H1 (cell line): ENCODE measurements at regions not wholly inside any gene's neighbourhood (a gene's known extent, or its start where the extent isn't known, plus 50 kb on each side); places are given as distances from the start of the nearest gene placed in this dataset.

Experiments
- CTCF ChIA-PET: fragments of 300-600 bp; sonication (Branson Sonifier 250); formaldehyde crosslinking; loops from one replicate; lab custom pipeline; 2021; ENCODE audit not compliant: partially characterized antibody; lab: Charles Lee
- POLR2A ChIA-PET: fragments of 300-600 bp; sonication (Branson Sonifier 250); formaldehyde crosslinking; loops from one replicate; lab custom pipeline; 2021; ENCODE audit warnings: inconsistent platforms; ENCODE audit not compliant: partially characterized antibody; lab: Charles Lee
- DNase-seq, 2 experiments: peaks; one replicate each; pipeline versions ENCODE4 v3.0.0 to v3.0.0-alpha.2; 2010 to 2022; ENCODE audit warnings: low spot score in 2 of 2, low read depth in 1 of 2, mixed read lengths in 1 of 2
- FAIRE-seq: peaks from 2 replicates; lab custom pipeline; 2011; peaks lifted over from hg19 to GRCh38; lab: Jason Lieb, UNC
- H2AFZ ChIP-seq: 2 replicates; pipeline ENCODE4 v1.8.1; 2012; ENCODE audit warnings: low read length, inconsistent platforms
- H2AK5ac ChIP-seq: 2 replicates; pipeline ENCODE4 v1.6.1; 2013; ENCODE audit warnings: low read depth, low read length
- H2BK120ac ChIP-seq: replicated peaks from 2 replicates; pipeline ENCODE3; 2013; ENCODE audit warnings: low read depth, low read length, inconsistent platforms
- H2BK12ac ChIP-seq: 2 replicates; pipeline ENCODE4 v1.6.1; 2013; ENCODE audit warnings: low read depth, low read length
- H2BK15ac ChIP-seq: 2 replicates; pipeline ENCODE4 v1.6.1; 2013; ENCODE audit warnings: low read length
- H2BK20ac ChIP-seq: 2 replicates; pipeline ENCODE4 v1.6.1; 2013; ENCODE audit warnings: low read length
- H2BK5ac ChIP-seq: 2 replicates; pipeline ENCODE4 v1.6.1; 2013; ENCODE audit warnings: low read depth, low read length
- H3K14ac ChIP-seq: 2 replicates; pipeline ENCODE4 v1.6.1; 2013; ENCODE audit warnings: inconsistent platforms; ENCODE audit not compliant: insufficient read length
- H3K18ac ChIP-seq: 2 replicates; pipeline ENCODE4 v1.6.1; 2013; ENCODE audit warnings: low read length; ENCODE audit errors: extremely low read depth
- H3K23ac ChIP-seq: 2 replicates; pipeline ENCODE4 v1.6.1; 2013; ENCODE audit warnings: inconsistent platforms; ENCODE audit not compliant: insufficient read length
- H3K23me2 ChIP-seq: 2 replicates; pipeline ENCODE4 v1.6.1; 2013; ENCODE audit warnings: low read depth, low read length
- H3K27ac ChIP-seq: 2 replicates; pipeline ENCODE4 v1.6.1; 2011; ENCODE audit warnings: low read depth, low read length, inconsistent platforms
- H3K27me3 ChIP-seq, 4 experiments: replicated peaks in 1 of 4; 1 replicate in 1 of 4; 2 replicates in 3 of 4; pipeline versions ENCODE4 v1.6.1 to v1.8.1; 2011 to 2013; ENCODE audit warnings: low read length in 3 of 4, mild to moderate bottlenecking in 3 of 4, inconsistent platforms in 2 of 4, mixed read lengths in 2 of 4, moderate library complexity in 1 of 4; ENCODE audit not compliant: control insufficient read depth in 3 of 4, insufficient read depth in 3 of 4; ENCODE audit errors: extremely low read depth in 1 of 4
- H3K36me3 ChIP-seq, 4 experiments: 2 replicates each; pipeline versions ENCODE4 v1.6.1 to v1.8.1; 2011 to 2013; ENCODE audit warnings: mild to moderate bottlenecking in 4 of 4, low read length in 3 of 4, moderate library complexity in 2 of 4, control low read depth in 1 of 4, inconsistent platforms in 1 of 4; ENCODE audit not compliant: insufficient read depth in 4 of 4, control insufficient read depth in 2 of 4
- H3K4ac ChIP-seq: replicated peaks from 2 replicates; pipeline ENCODE3; 2013; ENCODE audit warnings: low read length, low read depth, mixed read lengths, inconsistent platforms; ENCODE audit not compliant: insufficient read length
- H3K4me1 ChIP-seq, 4 experiments: replicated peaks in 1 of 4; 1 replicate in 1 of 4; 2 replicates in 3 of 4; pipeline versions ENCODE4 v1.6.1 to v1.8.1; 2011 to 2013; ENCODE audit warnings: low read length in 3 of 4, inconsistent platforms in 2 of 4, mixed read lengths in 1 of 4; ENCODE audit not compliant: insufficient read depth in 4 of 4, control insufficient read depth in 3 of 4
- H3K4me2 ChIP-seq, 2 experiments: 2 replicates each; pipeline versions ENCODE4 v1.6.1 to v1.8.1; 2011 to 2013; ENCODE audit warnings: low read depth in 2 of 2, low read length in 2 of 2, control low read depth in 1 of 2, inconsistent platforms in 1 of 2, mild to moderate bottlenecking in 1 of 2; ENCODE audit not compliant: insufficient read depth in 1 of 2
- H3K4me3 ChIP-seq, 4 experiments: fragments of 200-600, 300-600 bp in 1 of 4; sonication (generic), shearing (Covaris generic), sonication (Bioruptor Twin) in 1 of 4; 2 replicates each; pipeline versions ENCODE4 v1.5.1 to v1.8.1; 2011 to 2016; ENCODE audit warnings: low read length in 4 of 4, low read depth in 3 of 4, control low read depth in 2 of 4, inconsistent platforms in 2 of 4, mild to moderate bottlenecking in 2 of 4, mixed read lengths in 1 of 4, moderate library complexity in 1 of 4; ENCODE audit not compliant: insufficient read depth in 2 of 4; ENCODE audit errors: extremely low read depth in 1 of 4
- H3K56ac ChIP-seq: replicated peaks from 2 replicates; pipeline ENCODE3; 2013; ENCODE audit warnings: low read depth, mild to moderate bottlenecking, mixed read lengths, low read length, inconsistent platforms; ENCODE audit not compliant: insufficient read length
- H3K79me1 ChIP-seq: 2 replicates; pipeline ENCODE4 v1.6.1; 2013; ENCODE audit warnings: low read depth, low read length, control low read depth
- H3K79me2 ChIP-seq, 2 experiments: 2 replicates each; pipeline versions ENCODE4 v1.6.1 to v1.8.1; 2012 to 2013; ENCODE audit warnings: low read length in 2 of 2, mild to moderate bottlenecking in 2 of 2, inconsistent platforms in 1 of 2; ENCODE audit not compliant: insufficient read depth in 2 of 2, control insufficient read depth in 1 of 2
- H3K9ac ChIP-seq, 4 experiments: replicated peaks in 1 of 4; 1 replicate in 1 of 4; 2 replicates in 3 of 4; pipeline versions ENCODE4 v1.6.1 to v1.8.1; 2011 to 2013; ENCODE audit warnings: low read depth in 3 of 4, low read length in 3 of 4, control low read depth in 2 of 4, mild to moderate bottlenecking in 2 of 4, moderate library complexity in 2 of 4, inconsistent platforms in 1 of 4; ENCODE audit errors: extremely low read depth in 1 of 4
- H3K9me3 ChIP-seq, 2 experiments: 2 replicates each; pipeline versions ENCODE4 v1.6.1 to v1.8.1; 2012 to 2013; ENCODE audit warnings: mild to moderate bottlenecking in 2 of 2, moderate library complexity in 2 of 2, control low read depth in 1 of 2, inconsistent platforms in 1 of 2, low read depth in 1 of 2, low read length in 1 of 2, mixed read lengths in 1 of 2; ENCODE audit not compliant: insufficient read depth in 2 of 2
- H4K20me1 ChIP-seq, 2 experiments: replicated peaks in 1 of 2; 2 replicates each; pipeline versions ENCODE3 to v1.8.1; 2011 to 2013; ENCODE audit warnings: inconsistent platforms in 2 of 2, low read length in 2 of 2, mild to moderate bottlenecking in 1 of 2; ENCODE audit not compliant: insufficient read depth in 2 of 2, control insufficient read depth in 1 of 2
- H4K5ac ChIP-seq: 2 replicates; pipeline ENCODE4 v1.6.1; 2013; ENCODE audit warnings: low read length, low read depth, mixed read lengths, inconsistent platforms; ENCODE audit not compliant: insufficient read length
- H4K8ac ChIP-seq: 2 replicates; pipeline ENCODE4 v1.8.0; 2013; ENCODE audit warnings: mild to moderate bottlenecking, moderate library complexity, low read length, inconsistent platforms; ENCODE audit not compliant: insufficient read depth; ENCODE audit errors: extremely low read depth
- H4K91ac ChIP-seq: replicated peaks from 2 replicates; pipeline ENCODE3; 2013; ENCODE audit warnings: low read length, mixed read lengths, inconsistent platforms; ENCODE audit not compliant: insufficient read length
- CREB1 ChIP-seq: IDR thresholded peaks from 2 replicates; pipeline ENCODE4 v1.6.1; 2012; ENCODE audit warnings: inconsistent platforms
- EGR1 ChIP-seq: IDR thresholded peaks from 2 replicates; pipeline ENCODE4 v1.6.1; 2011; ENCODE audit warnings: low read depth, low read length, borderline replicate concordance
- KDM5A ChIP-seq: fragments of 200-600 bp; IDR thresholded peaks from 2 replicates; pipeline ENCODE4 v1.7.1; 2012; ENCODE audit warnings: mild to moderate bottlenecking, low read length, inconsistent platforms, mixed read lengths
- NANOG ChIP-seq: IDR thresholded peaks from 2 replicates; pipeline ENCODE4 v1.6.1; 2011; ENCODE audit warnings: low read length, low read depth, mild to moderate bottlenecking, inconsistent platforms; ENCODE audit not compliant: insufficient read depth, poor library complexity, severe bottlenecking
- NRF1 ChIP-seq: IDR thresholded peaks from 2 replicates; pipeline ENCODE4 v1.6.1; 2011; ENCODE audit warnings: mild to moderate bottlenecking, low read depth, low read length, improper control_type of control experiment
- POLR2A ChIP-seq, 2 experiments: IDR thresholded peaks; 1 replicate in 1 of 2; 2 replicates in 1 of 2; pipeline ENCODE4 v1.6.1; 2011; ENCODE audit warnings: low read depth in 2 of 2, low read length in 2 of 2, mild to moderate bottlenecking in 2 of 2; ENCODE audit errors: control extremely low read depth in 1 of 2
- SAP30 ChIP-seq: fragments of 300-600 bp; sonication (generic); IDR thresholded peaks from 2 replicates; pipeline ENCODE4 v1.7.1; 2012; ENCODE audit warnings: low read length, moderate library complexity, mild to moderate bottlenecking, inconsistent platforms; ENCODE audit not compliant: insufficient read depth, insufficient replicate concordance
- SP1 ChIP-seq: IDR thresholded peaks from 2 replicates; pipeline ENCODE4 v1.6.1; 2011; ENCODE audit warnings: low read depth, low read length
- SP2 ChIP-seq: IDR thresholded peaks from 2 replicates; pipeline ENCODE4 v1.6.1; 2012; ENCODE audit warnings: mild to moderate bottlenecking, low read length, inconsistent platforms
- TAF7 ChIP-seq: optimal IDR thresholded peaks from 2 replicates; pipeline ENCODE3; 2011; ENCODE audit warnings: low read depth, mild to moderate bottlenecking, inconsistent platforms, low read length, moderate library complexity, borderline replicate concordance
- TBP ChIP-seq: IDR thresholded peaks from 2 replicates; pipeline ENCODE4 v1.6.1; 2011; ENCODE audit warnings: low read depth, low read length, improper control_type of control experiment
- TCF12 ChIP-seq: IDR thresholded peaks from 2 replicates; pipeline ENCODE4 v1.6.1; 2011; ENCODE audit warnings: low read depth, mild to moderate bottlenecking, low read length
- WGBS, 2 experiments: shearing (Covaris generic) in 1 of 2; methylation state at CpG; one replicate each; pipeline versions ENCODE4 v1.1.6 to v1.1.7; 2013 to 2015; ENCODE audit warnings: low lambda C conversion rate in 2 of 2, mixed read lengths in 2 of 2, inconsistent platforms in 1 of 2, low coverage in 1 of 2, missing lambda C conversion rate in 1 of 2; ENCODE audit not compliant: insufficient replicate concordance in 2 of 2, insufficient coverage in 1 of 2, insufficient read length in 1 of 2; ENCODE audit errors: extremely low coverage in 1 of 2, missing lambda C conversion rate in 1 of 2; 5-methylcytosine and 5-hydroxymethylcytosine counted together
- TF ChIP-seq, protein P1 (sequence below): IDR thresholded peaks from 2 replicates; pipeline ENCODE4 v1.6.1; 2012; ENCODE audit warnings: inconsistent platforms

DNA sequence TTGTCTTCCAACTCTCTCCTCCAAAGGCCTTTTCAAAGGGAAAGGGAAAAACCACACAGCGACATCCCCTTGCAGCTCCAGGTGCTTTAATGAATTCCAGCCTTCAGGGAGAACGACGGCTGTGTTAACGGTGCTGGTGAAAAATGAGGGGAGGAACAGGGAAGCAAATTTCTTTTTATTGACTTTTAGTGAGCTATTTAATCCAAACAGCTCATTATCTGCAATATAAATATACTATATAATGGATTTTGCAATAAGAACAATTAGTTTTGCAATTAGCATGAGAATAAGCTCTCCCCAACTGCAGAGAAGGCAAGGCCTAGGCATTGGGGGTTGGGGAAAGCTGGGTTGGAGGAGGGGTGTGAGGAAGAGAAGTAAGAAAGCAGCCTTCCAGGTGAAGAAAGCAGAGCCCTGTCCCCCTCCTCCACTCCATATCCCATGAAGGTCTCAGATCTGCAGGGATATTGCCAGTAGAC is 159.0 kb upstream of the ZC3H12A start:
- CTCF ChIA-PET, result interaction anchor here (0.6 to 5.7 kb wide), 12 partner anchors 8 to 773 kb away, joined by 3 to 33 read pairs (median 4); no protein-coding TSS in a partner anchor
- no peak overlapping the region for H2AK5ac ChIP-seq
- H3K4ac ChIP-seq, result no peak overlapping the region
- DNase-seq (no peak), FAIRE-seq (no peak)
- peak overlapping the region; percentile 90; the same call in 1 of the 2 replicates for H2BK5ac ChIP-seq
- H3K4me1 ChIP-seq, result peaks cover 12 to 34% (median 25%) of the 10 kb centered on the region in 4 experiments
- no peak overlapping the region for H3K56ac ChIP-seq
- no peak overlapping the region for H4K8ac ChIP-seq
- H4K91ac ChIP-seq, result peak overlapping the region; percentile 55
- H2AFZ ChIP-seq, result 0 out of 2 replicates have a peak overlapping the region, but pooled peaks have one; percentile 22
- WGBS, 2 experiments, result 15% methylated on average over 4 of the region's 4 CpGs; no CpG with 5 or more reads in 1 of the 2 experiments
- no peak overlapping the region for H2BK15ac ChIP-seq
- peak overlapping the region; percentile 34 for H3K18ac ChIP-seq
- H3K79me2 ChIP-seq, result no peaks in the 10 kb centered on the region
- POLR2A ChIA-PET, result interaction anchor here (0.7 to 4.1 kb wide), 5 partner anchors 10 to 45 kb away, joined by 3 to 22 read pairs (median 6); no protein-coding TSS in a partner anchor
- H3K23me2 ChIP-seq, result peaks cover 4% of the 10 kb centered on the region; the same call in 1 of the 2 replicates
- peaks cover 0 to 7% (median 4%) of the 10 kb centered on the region in 4 experiments; a peak in 4 of 7 replicates for H3K27me3 ChIP-seq
- peak overlapping the region in 2 of 4 experiments; percentile 30 to 43; a peak in 4 of 8 replicates for H3K4me3 ChIP-seq
- peak overlapping the region; percentile 60 to 68 for H3K4me2 ChIP-seq
- H2BK120ac ChIP-seq, result no peak overlapping the region
- peak overlapping the region; percentile 28; the same call in 1 of the 2 replicates for H3K27ac ChIP-seq
- no peak overlapping the region; the same call in 1 of the 2 replicates for H2BK12ac ChIP-seq
- H3K9ac ChIP-seq, result no peak overlapping the region
- peak overlapping the region; percentile 96; the same call in 1 of the 2 replicates for H2BK20ac ChIP-seq
- H4K20me1 ChIP-seq, result no peaks in the 10 kb centered on the region
- no peaks in the 10 kb centered on the region for H3K36me3 ChIP-seq
- H3K9me3 ChIP-seq, result no peaks in the 10 kb centered on the region
- H3K14ac ChIP-seq, result no peak overlapping the region
- H4K5ac ChIP-seq, result peak overlapping the region; percentile 8
- no peaks in the 10 kb centered on the region for H3K79me1 ChIP-seq
- no peak overlapping the region for H3K23ac ChIP-seq
- TF ChIP-seq NRF1, result no peak
- peak; percentile 82; the same call in 1 of the 2 replicates for TF ChIP-seq SP1
- no peak for TF ChIP-seq KDM5A
- TF ChIP-seq, protein P1, sequence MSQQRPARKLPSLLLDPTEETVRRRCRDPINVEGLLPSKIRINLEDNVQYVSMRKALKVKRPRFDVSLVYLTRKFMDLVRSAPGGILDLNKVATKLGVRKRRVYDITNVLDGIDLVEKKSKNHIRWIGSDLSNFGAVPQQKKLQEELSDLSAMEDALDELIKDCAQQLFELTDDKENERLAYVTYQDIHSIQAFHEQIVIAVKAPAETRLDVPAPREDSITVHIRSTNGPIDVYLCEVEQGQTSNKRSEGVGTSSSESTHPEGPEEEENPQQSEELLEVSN, result 0 out of 2 replicates have a peak, but pooled peaks have one; percentile 18
- TF ChIP-seq POLR2A (IDR thresholded peaks at IDR 0.05; ENCODE audit: control extremely low read depth in 1 of 2, low read depth in 2 of 2, low read length in 2 of 2), result no peak
- no peak for TF ChIP-seq NANOG
- 0 out of 2 replicates have a peak, but pooled peaks have one; percentile 19 for TF ChIP-seq TCF12
- TF ChIP-seq TAF7, result no peak
- TF ChIP-seq SP2, result no peak
- no peak for TF ChIP-seq CREB1
- TF ChIP-seq TBP, result peak; percentile 11; the same call in 1 of the 2 replicates
- TF ChIP-seq EGR1, result no peak
- no peak for TF ChIP-seq SAP30
